ENCODE measurements at regions not wholly inside any gene's neighbourhood (a gene's known extent, or its start where the extent isn't known, plus 50 kb on each side); places are given as distances from the start of the nearest gene placed in this dataset.

GRCh38 chr1:78375996-78376395 lies 114.8 kb upstream of the PTGFR start:
- TF ChIP-seq CTCF (IDR thresholded peaks at IDR 0.05) (no peak), EZH2 (IDR thresholded peaks at IDR 0.05; ENCODE audit: borderline replicate concordance, insufficient read depth, low read depth, low read length, poor library complexity, severe bottlenecking) (no peak)

Measured in B cell (primary cell).